ENCODE measurements at regions not wholly inside any gene's neighbourhood (a gene's known extent, or its start where the extent isn't known, plus 50 kb on each side); places are given as distances from the start of the nearest gene placed in this dataset.

GRCh38 chr12:65696227-65696626 is 128.1 kb upstream of the HMGA2 start:
- Histone ChIP-seq H3K9me1 (ENCODE audit: control insufficient read depth, insufficient read depth, low read length) (no peaks in the 10 kb centered on the region), H2AFZ (ENCODE audit: low read depth, low read length) (no peak overlapping the region), H3K9ac (ENCODE audit: insufficient read depth in 1 of 2, low read depth in 2 of 2, low read length in 2 of 2) (no peak overlapping the region), H3K4me3 (no peak overlapping the region), H3K4me1 (replicated peaks in 1 of 2; ENCODE audit: control insufficient read depth in 2 of 2, insufficient read depth in 2 of 2, low read length in 2 of 2) (no peaks in the 10 kb centered on the region), H3K4me2 (ENCODE audit: insufficient read depth, low read length) (no peak overlapping the region), H3K36me3 (ENCODE audit: control insufficient read depth, insufficient read depth, low read length) (no peaks in the 10 kb centered on the region), H3K27me3 (ENCODE audit: control insufficient read depth in 2 of 2, insufficient read depth in 2 of 2, low read length in 2 of 2) (no peaks in the 10 kb centered on the region), H4K20me1 (replicated peaks; ENCODE audit: control insufficient read depth, insufficient read depth, low read length) (no peaks in the 10 kb centered on the region), H3K79me2 (ENCODE audit: control insufficient read depth, insufficient read depth, low read length) (no peaks in the 10 kb centered on the region), H3K27ac (ENCODE audit: extremely low read depth, low read depth, low read length) (no peak overlapping the region), H3K9me3 (replicated peaks; ENCODE audit: control insufficient read depth, insufficient read depth, low read depth, low read length) (no peaks in the 10 kb centered on the region)
- POLR2A ChIA-PET: no interaction called here
- CTCF ChIA-PET (ENCODE audit: low intra/inter-chr PET ratio): no interaction called here
- FAIRE-seq: no peak
- no peak for ATAC-seq
- intact Hi-C loops (cut with micrococcal nuclease) (no loop called here), in situ Hi-C loops (cut with MboI) (no loop called here)
- BruUV-seq (replicated peaks): no TSS peak
- no peak for DNase-seq (ENCODE audit: extremely low read depth in 1 of 4, low spot score in 3 of 4)
- TF ChIP-seq EZH2 (IDR thresholded peaks at IDR 0.05; ENCODE audit: borderline replicate concordance, low read depth, low read length): no peak
- no peak for TF ChIP-seq DDX20 (tag; IDR thresholded peaks at IDR 0.05; ENCODE audit: low read depth)
- no peak for TF ChIP-seq ZNF197 (CRISPR knock-in tag; IDR thresholded peaks at IDR 0.05; ENCODE audit: low read depth)
- TF ChIP-seq CTBP1 (IDR thresholded peaks at IDR 0.05; ENCODE audit: borderline replicate concordance): no peak
- TF ChIP-seq PHB2 (IDR thresholded peaks at IDR 0.05; ENCODE audit: low read depth): no peak
- no peak for TF ChIP-seq BDP1 (IDR thresholded peaks at IDR 0.05; ENCODE audit: insufficient read depth, insufficient read length)
- no peak for TF ChIP-seq STAT5B (CRISPR knock-in tag; IDR thresholded peaks at IDR 0.05)
- TF ChIP-seq NEUROD1 (IDR thresholded peaks at IDR 0.05; ENCODE audit: borderline replicate concordance, low read depth, low read length, partially characterized antibody): no peak
- TF ChIP-seq ATF2 (CRISPR knock-in tag; IDR thresholded peaks at IDR 0.05): no peak
- no peak for TF ChIP-seq KHSRP (IDR thresholded peaks at IDR 0.05)
- TF ChIP-seq ARHGAP35 (IDR thresholded peaks at IDR 0.05; ENCODE audit: partially characterized antibody): no peak
- no peak for TF ChIP-seq MAZ (CRISPR knock-in tag; conservative IDR thresholded peaks at IDR 0.05 in 1 of 2, IDR thresholded peaks at IDR 0.05 in 1 of 2)
- TF ChIP-seq ZNF212 (CRISPR knock-in tag; IDR thresholded peaks at IDR 0.05): no peak
- no peak for TF ChIP-seq SP2 (IDR thresholded peaks at IDR 0.05; ENCODE audit: extremely low read depth, low read depth, low read length, poor library complexity, severe bottlenecking)
- TF ChIP-seq E2F5 (CRISPR knock-in tag; IDR thresholded peaks at IDR 0.05): no peak
- no peak for TF ChIP-seq MTF1 (CRISPR knock-in tag; IDR thresholded peaks at IDR 0.05; ENCODE audit: borderline replicate concordance)
- TF ChIP-seq ZNF280B (CRISPR knock-in tag; IDR thresholded peaks at IDR 0.05): no peak
- no peak for TF ChIP-seq SIN3A (IDR thresholded peaks at IDR 0.05; ENCODE audit: borderline replicate concordance in 2 of 2, control insufficient read depth in 1 of 2, low read depth in 2 of 2, low read length in 2 of 2)
- no peak for TF ChIP-seq KDM1A (IDR thresholded peaks at IDR 0.05)
- TF ChIP-seq C11orf30 (IDR thresholded peaks at IDR 0.05; ENCODE audit: low read depth): no peak
